Adrenal gland (tissue), 9 donors: ENCODE measurements at regions not wholly inside any gene's neighbourhood (a gene's known extent, or its start where the extent isn't known, plus 50 kb on each side); places are given as distances from the start of the nearest gene placed in this dataset.

ENCODE experiments used
- DNase-seq, 7 donors: peaks; one replicate each; pipeline ENCODE4 v3.0.0-alpha.2; 2019 to 2020
- H3K27ac ChIP-seq, 5 donors: fragments of 200-600 bp; sonication (generic) in 4 of 5; 1 replicate in 3 of 5; 2 replicates in 2 of 5; pipeline versions ENCODE4 v1.5.1 to v1.8.0; 2016 to 2020; ENCODE audit warnings: mild to moderate bottlenecking in 1 of 5
- H3K27me3 ChIP-seq: fragments of 200-600 bp; 2 replicates; pipeline ENCODE4 v1.8.0; 2021
- H3K36me3 ChIP-seq, 2 donors: fragments of 200-600 bp; replicated peaks in 1 of 2; 1 replicate in 1 of 2; 2 replicates in 1 of 2; pipeline versions ENCODE4 v1.5.1 to v1.8.0; 2018 to 2022
- H3K4me1 ChIP-seq, 2 donors: fragments of 200-600 bp; replicated peaks in 1 of 2; 1 replicate in 1 of 2; 2 replicates in 1 of 2; pipeline versions ENCODE4 v1.5.1 to v1.8.0; 2018 to 2021
- H3K4me3 ChIP-seq, 4 donors: fragments of 200-600 bp; sonication (generic) in 3 of 4; one replicate each; pipeline ENCODE4 v1.5.1; 2016 to 2018
- H3K9me3 ChIP-seq, 3 donors: fragments of 200-600 bp; sonication (generic) in 1 of 3; replicated peaks in 1 of 3; 1 replicate in 2 of 3; 2 replicates in 1 of 3; pipeline versions ENCODE4 v1.5.1 to v1.8.0; 2016 to 2021
- POLR2A ChIP-seq, 2 donors: fragments of 450-650 bp; IDR thresholded peaks; one replicate each; pipeline ENCODE4 v1.6.1; 2017; ENCODE audit warnings: antibody characterized with exemption in 2 of 2, mild to moderate bottlenecking in 2 of 2, moderate library complexity in 1 of 2
- WGBS, 4 donors: extraction: QIAGEN DNeasy Blood & Tissue Kit in 2 of 4; methylation state at CpG; one replicate each; pipeline versions ENCODE4 v1.1.5 to v1.1.7; 2013 to 2017; 5-methylcytosine and 5-hydroxymethylcytosine counted together
- intact Hi-C, 2 donors: fragments of 100-400 bp; cut with DNase I; formaldehyde crosslinking; loops; one replicate each; pipeline versions ENCODE4 v1.14.1 to v1.15.0; 2022 to 2023
- TF ChIP-seq, protein P1 (sequence below), 6 experiments: fragments of 450-650 bp in 4 of 6; fragments of 200-600 bp in 2 of 6; sonication (generic) in 1 of 6; IDR thresholded peaks; 1 replicate in 5 of 6; 2 replicates in 1 of 6; pipeline versions ENCODE4 v1.5.1 to v1.8.0; 2016 to 2021; ENCODE audit warnings: antibody characterized with exemption in 6 of 6, mild to moderate bottlenecking in 2 of 6, moderate library complexity in 1 of 6
- donor health status: healthy with polysubstance abuse.
- donor health status: Bipolar disorder and iron deficiency.
- donor health status: DM: yes; HTN: yes; CAD: no.
- donor health status: DM: no; HTN: no; CAD: no.
- donor health status: DM: no; HTN: no; CAD: no.

- Histone ChIP-seq H3K27ac (no peak overlapping the region), H3K36me3 (no peaks in the 10 kb centered on the region), H3K27me3 (peaks cover 14% of the 10 kb centered on the region), H3K4me1 (no peaks in the 10 kb centered on the region), H3K9me3 (no peaks in the 10 kb centered on the region), H3K4me3 (no peak overlapping the region)
- 86 to 99% (median 96%) methylated on average over 3 of the region's 3 CpGs for WGBS, 4 donors
- TF ChIP-seq, protein P1, sequence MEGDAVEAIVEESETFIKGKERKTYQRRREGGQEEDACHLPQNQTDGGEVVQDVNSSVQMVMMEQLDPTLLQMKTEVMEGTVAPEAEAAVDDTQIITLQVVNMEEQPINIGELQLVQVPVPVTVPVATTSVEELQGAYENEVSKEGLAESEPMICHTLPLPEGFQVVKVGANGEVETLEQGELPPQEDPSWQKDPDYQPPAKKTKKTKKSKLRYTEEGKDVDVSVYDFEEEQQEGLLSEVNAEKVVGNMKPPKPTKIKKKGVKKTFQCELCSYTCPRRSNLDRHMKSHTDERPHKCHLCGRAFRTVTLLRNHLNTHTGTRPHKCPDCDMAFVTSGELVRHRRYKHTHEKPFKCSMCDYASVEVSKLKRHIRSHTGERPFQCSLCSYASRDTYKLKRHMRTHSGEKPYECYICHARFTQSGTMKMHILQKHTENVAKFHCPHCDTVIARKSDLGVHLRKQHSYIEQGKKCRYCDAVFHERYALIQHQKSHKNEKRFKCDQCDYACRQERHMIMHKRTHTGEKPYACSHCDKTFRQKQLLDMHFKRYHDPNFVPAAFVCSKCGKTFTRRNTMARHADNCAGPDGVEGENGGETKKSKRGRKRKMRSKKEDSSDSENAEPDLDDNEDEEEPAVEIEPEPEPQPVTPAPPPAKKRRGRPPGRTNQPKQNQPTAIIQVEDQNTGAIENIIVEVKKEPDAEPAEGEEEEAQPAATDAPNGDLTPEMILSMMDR (IDR thresholded peaks at IDR 0.05): no peak
- no peak for TF ChIP-seq POLR2A (IDR thresholded peaks at IDR 0.05)
- DNase-seq: no peak
- intact Hi-C loops: no loop called here
Measured at GRCh38 chr12:65721541-65722190, 102.6 kb upstream of the HMGA2 start.

GRCh38 chr12:65725376-65725775 lies 98.9 kb upstream of the HMGA2 start:
- intact Hi-C loops: no loop called here
- H3K27ac ChIP-seq: no peak overlapping the region
- DNase-seq: no peak
- TF ChIP-seq POLR2A (IDR thresholded peaks at IDR 0.05): no peak
- TF ChIP-seq, protein P1 (IDR thresholded peaks at IDR 0.05): no peak
- H3K4me1 ChIP-seq: no peaks in the 10 kb centered on the region
- H3K9me3 ChIP-seq: no peaks in the 10 kb centered on the region
- H3K36me3 ChIP-seq: no peaks in the 10 kb centered on the region
- no peak overlapping the region for H3K4me3 ChIP-seq
- peaks cover 42% of the 10 kb centered on the region for H3K27me3 ChIP-seq
- WGBS, 4 donors: 89 to 98% (median 96%) methylated on average over 2 of the region's 2 CpGs

DNA sequence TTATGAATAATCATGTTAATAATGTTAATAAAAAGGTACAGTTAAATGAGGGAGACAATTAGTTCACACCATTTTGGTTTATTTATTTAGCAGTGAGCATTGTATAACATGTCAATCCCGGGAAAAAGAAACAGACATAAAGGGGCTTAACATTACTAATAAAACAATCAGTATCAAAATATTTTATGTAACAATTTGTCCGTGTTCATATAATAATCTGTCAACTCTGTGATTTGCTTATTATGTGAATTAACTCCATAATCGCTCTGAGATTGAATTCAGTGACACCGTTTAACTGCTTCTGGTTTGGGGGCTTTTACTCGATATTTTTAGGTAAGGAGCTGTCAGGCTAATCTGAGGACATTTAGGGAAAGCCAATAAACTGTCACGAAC lies 95.8 kb upstream of the HMGA2 start:
- TF ChIP-seq, protein P1 (IDR thresholded peaks at IDR 0.05): no peak
- no peak for TF ChIP-seq POLR2A (IDR thresholded peaks at IDR 0.05)
- Histone ChIP-seq H3K27ac (no peak overlapping the region), H3K9me3 (no peaks in the 10 kb centered on the region), H3K4me1 (no peaks in the 10 kb centered on the region), H3K27me3 (peaks cover 47% of the 10 kb centered on the region), H3K4me3 (no peak overlapping the region), H3K36me3 (no peaks in the 10 kb centered on the region)
- intact Hi-C loops: no loop called here
- no peak for DNase-seq
- WGBS, 4 donors: 29 to 33% (median 32%) methylated on average over 6 of the region's 6 CpGs

- Histone ChIP-seq H3K27ac (no peak overlapping the region), H3K36me3 (no peaks in the 10 kb centered on the region), H3K27me3 (peaks cover 47% of the 10 kb centered on the region), H3K4me1 (no peaks in the 10 kb centered on the region), H3K9me3 (no peaks in the 10 kb centered on the region), H3K4me3 (no peak overlapping the region)
- DNase-seq: no peak
- intact Hi-C loops: no loop called here
- WGBS, 4 donors: 8 to 18% (median 10%) methylated on average over 24 to 66 of the region's 66 CpGs
- no peak for TF ChIP-seq POLR2A (IDR thresholded peaks at IDR 0.05)
- TF ChIP-seq, protein P1 (IDR thresholded peaks at IDR 0.05): no peak
Measured at GRCh38 chr12:65728848-65729793, 95.2 kb upstream of the HMGA2 start.
